ENCODE measurements at regions not wholly inside any gene's neighbourhood (a gene's known extent, or its start where the extent isn't known, plus 50 kb on each side); places are given as distances from the start of the nearest gene placed in this dataset.

DNA sequence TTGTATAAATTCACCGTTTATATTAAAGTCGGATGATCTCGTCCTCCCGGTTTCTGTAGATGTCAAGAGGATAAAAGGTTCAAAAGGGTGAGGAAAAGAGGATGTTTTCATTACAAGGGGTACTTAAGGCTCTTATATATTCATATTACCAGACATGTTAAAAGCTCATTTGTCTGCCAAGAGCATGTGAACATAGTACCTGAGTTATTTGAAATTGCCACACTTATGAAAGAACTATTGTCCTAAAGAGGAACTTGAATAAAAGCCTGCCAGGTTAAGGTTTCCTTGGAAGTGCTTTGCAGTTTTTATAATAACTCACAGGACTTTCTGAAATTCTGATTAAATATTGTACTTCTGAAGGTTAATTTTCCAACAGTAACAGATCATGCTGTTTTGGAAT, 1915.1 kb downstream of the MAT2B start:
- Histone ChIP-seq H3K27me3 (replicated peaks; ENCODE audit: control insufficient read depth, insufficient read depth, low read length) (no peaks in the 10 kb centered on the region), H3K36me3 (ENCODE audit: control insufficient read depth, insufficient read depth, low read length) (no peaks in the 10 kb centered on the region), H3K4me3 (replicated peaks; ENCODE audit: low read depth, low read length) (no peak overlapping the region)
- TF ChIP-seq CTCF (IDR thresholded peaks at IDR 0.05; ENCODE audit: insufficient read depth, low read length, poor library complexity, severe bottlenecking): no peak
- no peak for DNase-seq (ENCODE audit: extremely low read depth, insufficient read length)

DNA sequence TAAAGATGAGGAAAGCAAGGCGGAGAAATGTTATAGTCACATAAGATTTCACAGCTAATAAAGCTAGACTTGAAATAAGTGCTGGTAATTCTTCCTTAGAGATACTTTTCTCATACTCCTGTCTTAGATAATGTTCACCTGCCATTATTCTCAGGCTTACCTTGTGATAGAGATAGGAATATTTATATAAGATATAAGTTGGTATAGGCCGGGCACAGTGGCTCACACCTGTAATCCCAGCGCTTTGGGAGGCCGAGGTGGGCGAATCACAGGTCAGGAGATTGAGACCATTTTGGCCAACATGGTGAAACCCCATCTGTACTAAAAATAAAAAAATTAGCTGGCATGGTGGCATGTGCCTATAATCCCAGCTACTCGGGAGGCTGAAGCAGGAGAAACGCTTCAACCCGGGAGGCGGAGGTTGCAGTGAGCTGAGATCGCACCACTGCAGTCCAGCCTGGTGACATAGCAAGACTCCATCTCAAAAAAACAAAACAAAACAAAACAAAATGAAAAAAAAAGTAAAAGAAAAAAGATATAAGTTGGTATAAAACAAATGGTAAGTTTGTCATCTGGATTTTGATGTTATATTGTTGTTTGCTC, 1918.4 kb downstream of the MAT2B start:
- DNase-seq (ENCODE audit: extremely low read depth, insufficient read length): no peak
- TF ChIP-seq CTCF (IDR thresholded peaks at IDR 0.05; ENCODE audit: insufficient read depth, low read length, poor library complexity, severe bottlenecking): no peak
- Histone ChIP-seq H3K4me3 (replicated peaks; ENCODE audit: low read depth, low read length) (no peak overlapping the region), H3K36me3 (ENCODE audit: control insufficient read depth, insufficient read depth, low read length) (no peaks in the 10 kb centered on the region), H3K27me3 (replicated peaks; ENCODE audit: control insufficient read depth, insufficient read depth, low read length) (no peaks in the 10 kb centered on the region)

DNA sequence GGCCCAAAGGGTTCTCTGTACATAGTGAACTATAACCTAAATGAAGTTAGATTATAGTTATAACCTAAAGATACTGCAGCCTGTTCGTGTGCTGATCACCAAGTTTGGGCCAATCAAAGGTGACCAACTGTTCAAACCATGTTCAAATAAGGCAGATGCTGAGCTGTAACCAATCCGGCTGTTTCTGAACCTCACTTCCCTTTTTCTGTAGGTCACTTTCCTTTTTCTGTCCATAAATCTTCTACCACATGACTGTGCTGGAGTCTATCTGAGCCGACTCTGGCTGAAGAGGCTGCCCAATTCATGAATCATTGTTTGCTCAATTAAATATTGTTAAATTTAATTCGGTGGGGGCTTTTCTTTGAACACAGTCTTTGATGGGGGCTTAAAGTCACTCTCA, 1920.2 kb downstream of the MAT2B start:
- no peak overlapping the region for H3K4me3 ChIP-seq (replicated peaks; ENCODE audit: low read depth, low read length)
- no peaks in the 10 kb centered on the region for H3K36me3 ChIP-seq (ENCODE audit: control insufficient read depth, insufficient read depth, low read length)
- no peaks in the 10 kb centered on the region for H3K27me3 ChIP-seq (replicated peaks; ENCODE audit: control insufficient read depth, insufficient read depth, low read length)
- no peak for DNase-seq (ENCODE audit: extremely low read depth, insufficient read length)
- TF ChIP-seq CTCF (IDR thresholded peaks at IDR 0.05; ENCODE audit: insufficient read depth, low read length, poor library complexity, severe bottlenecking): no peak

DNA sequence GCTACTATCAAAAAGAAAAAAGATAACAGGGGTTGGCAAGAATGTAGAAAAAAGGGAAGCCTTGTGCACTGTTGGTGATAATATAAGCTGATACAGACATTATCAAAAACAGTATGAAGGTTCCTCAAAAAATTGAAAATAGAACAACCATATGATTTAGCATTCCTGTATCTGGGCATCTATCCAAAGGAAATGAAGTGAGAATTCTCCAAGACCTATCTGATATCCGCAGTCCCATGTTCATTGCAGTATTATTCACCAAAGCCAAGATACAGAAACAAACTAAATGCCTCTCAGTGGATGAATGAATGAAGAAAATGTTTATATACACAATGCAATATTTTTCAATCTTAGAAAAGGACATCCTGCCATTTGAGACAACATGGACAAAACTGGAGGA, 1943.3 kb downstream of the MAT2B start:
- TF ChIP-seq CTCF (IDR thresholded peaks at IDR 0.05; ENCODE audit: insufficient read depth, low read length, poor library complexity, severe bottlenecking): no peak

DNA sequence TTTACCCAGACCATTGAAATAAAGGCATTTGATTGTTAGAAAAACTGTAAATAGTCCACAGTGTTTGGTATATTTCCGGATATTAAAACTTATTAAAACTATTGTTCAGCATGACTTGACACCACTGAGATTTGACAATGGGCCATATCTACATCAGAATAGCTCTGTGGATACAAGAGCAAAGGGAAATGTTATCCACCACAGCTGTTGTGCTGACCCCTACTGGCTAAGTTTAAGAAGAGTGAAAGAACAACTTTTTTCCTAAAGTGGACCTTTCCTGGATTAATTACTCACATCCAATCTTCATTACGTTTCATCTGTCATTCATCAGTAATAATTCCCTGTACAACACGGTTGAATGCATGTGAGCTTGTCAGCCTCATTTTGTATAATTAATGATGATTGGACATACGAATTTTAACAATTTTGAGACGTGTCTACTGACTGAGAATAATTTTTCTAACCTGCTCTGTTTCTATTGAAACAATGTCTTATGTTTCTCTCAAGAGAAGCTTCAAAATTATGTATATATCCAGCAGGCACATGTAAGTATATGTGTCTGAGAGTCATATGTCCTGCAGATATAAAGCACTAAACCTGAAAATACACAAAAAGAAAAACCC, 1952.6 kb downstream of the MAT2B start:
- no peak for DNase-seq (ENCODE audit: extremely low read depth, insufficient read length)

More for the DNA sequence above, 1943.3 kb downstream of the MAT2B start:
- no peak overlapping the region for H3K4me3 ChIP-seq (replicated peaks; ENCODE audit: low read depth, low read length)
- no peak for DNase-seq (ENCODE audit: extremely low read depth, insufficient read length)
- no peaks in the 10 kb centered on the region for H3K36me3 ChIP-seq (ENCODE audit: control insufficient read depth, insufficient read depth, low read length)
- H3K27me3 ChIP-seq (replicated peaks; ENCODE audit: control insufficient read depth, insufficient read depth, low read length): no peaks in the 10 kb centered on the region

More for the DNA sequence above, 1952.6 kb downstream of the MAT2B start:
- TF ChIP-seq CTCF (IDR thresholded peaks at IDR 0.05; ENCODE audit: insufficient read depth, low read length, poor library complexity, severe bottlenecking): peak; percentile 34
- H3K36me3 ChIP-seq (ENCODE audit: control insufficient read depth, insufficient read depth, low read length): no peaks in the 10 kb centered on the region
- H3K4me3 ChIP-seq (replicated peaks; ENCODE audit: low read depth, low read length): no peak overlapping the region
- no peaks in the 10 kb centered on the region for H3K27me3 ChIP-seq (replicated peaks; ENCODE audit: control insufficient read depth, insufficient read depth, low read length)
